HG03354 (cell line): ENCODE measurements at regions not wholly inside any gene's neighbourhood (a gene's known extent, or its start where the extent isn't known, plus 50 kb on each side); places are given as distances from the start of the nearest gene placed in this dataset.
"Not testable (repeated sequence)": the region's sequence is repeated elsewhere in the genome, so short reads cannot be mapped to it uniquely, and the experiment has no call there.

Experiments used
- ATAC-seq: cut with Tn5 transposase; IDR thresholded peaks from one replicate; pipeline ENCODE4 v1.9.1; 2021; ENCODE audit warnings: mild to moderate bottlenecking; ENCODE audit not compliant: unreplicated experiment, poor library complexity, severe bottlenecking

- not testable (repeated sequence) for ATAC-seq
Observed at GRCh38 chr1:181893150-181893549, 168.4 kb downstream of the ZNF648 start.

DNA sequence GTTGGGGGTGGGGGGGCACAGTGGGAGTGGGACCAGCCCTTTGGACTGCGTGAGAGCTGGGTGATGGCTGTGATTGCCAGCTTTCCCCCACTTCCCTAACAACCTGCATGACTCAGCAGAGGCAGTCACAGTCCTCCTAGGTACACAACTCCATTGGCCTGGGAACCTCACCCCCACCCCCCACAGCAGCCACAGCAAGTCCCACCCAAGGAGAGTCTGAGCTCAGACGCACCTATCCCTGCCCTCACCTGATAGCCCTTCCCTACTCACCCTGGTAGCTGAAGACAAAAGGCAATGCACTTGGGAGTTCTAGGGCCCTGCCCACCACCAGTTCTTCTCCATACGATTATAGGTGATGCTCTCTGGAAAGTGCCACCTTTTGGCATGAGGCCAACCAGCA lies 188.9 kb downstream of the ZNF648 start:
- no peak for ATAC-seq

DNA sequence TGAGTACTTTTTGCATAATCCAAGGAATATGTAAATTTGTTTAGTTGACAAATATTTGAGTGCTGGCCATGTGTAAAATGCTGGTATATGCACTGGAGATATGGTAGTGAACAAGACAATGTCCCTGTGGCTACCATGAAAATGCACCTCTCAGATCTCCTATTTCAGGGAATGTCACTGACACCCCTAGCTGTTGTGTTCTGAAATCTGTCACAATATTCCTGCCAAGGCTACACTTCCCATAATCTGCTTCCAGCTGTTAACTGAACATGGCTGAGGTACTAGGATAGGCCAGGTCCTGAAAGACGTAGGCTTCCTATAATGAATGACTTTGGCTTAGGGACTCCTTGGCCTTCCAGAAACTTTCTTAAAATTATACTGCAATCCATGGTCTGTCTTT lies 197.8 kb downstream of the ZNF648 start:
- ATAC-seq = no peak

DNA sequence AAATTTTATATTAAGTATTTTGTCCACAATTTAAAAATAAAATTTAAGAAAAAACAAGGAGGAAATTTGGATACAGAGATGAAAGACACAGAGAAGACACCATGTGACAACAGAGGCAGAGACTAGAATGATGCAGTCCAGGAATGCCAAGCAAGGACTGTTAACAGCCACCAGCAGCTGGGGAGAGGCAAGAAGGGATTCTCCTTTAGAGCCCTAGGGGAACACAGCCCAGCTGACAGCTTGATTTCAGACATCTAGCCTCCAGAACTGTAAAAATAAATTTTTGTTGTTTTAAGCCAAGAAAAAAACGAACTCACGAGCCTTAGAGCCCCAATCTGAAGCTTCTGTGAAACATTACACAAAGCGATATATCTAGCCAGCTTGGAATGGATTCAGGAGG lies 198.5 kb downstream of the ZNF648 start:
- no peak for ATAC-seq

DNA sequence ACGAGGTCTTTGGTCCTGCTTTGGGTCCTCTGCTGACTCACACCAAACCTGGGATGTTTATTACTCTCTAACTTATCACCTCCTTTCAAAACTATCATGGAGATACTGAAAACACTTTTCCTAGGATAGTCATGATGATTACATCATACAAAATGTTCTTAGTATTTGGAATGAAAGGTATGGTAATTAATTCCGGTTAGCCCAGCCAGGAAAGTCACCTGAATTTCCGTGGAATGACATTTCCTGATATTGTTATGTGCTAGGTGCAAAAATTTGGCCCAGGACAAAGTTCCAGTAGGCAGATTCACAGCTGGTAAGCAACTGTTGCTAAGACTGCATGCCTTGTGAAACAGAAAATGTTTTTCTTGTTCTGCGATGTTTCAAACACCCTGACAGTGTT lies 203.4 kb downstream of the ZNF648 start:
- ATAC-seq = no peak
